Prostate gland (tissue), 2 donors: ENCODE measurements at regions not wholly inside any gene's neighbourhood (a gene's known extent, or its start where the extent isn't known, plus 50 kb on each side); places are given as distances from the start of the nearest gene placed in this dataset.

Experiments
- CTCF ChIP-seq, 4 experiments: fragments of 200-600 bp in 2 of 4; fragments of 450-650 bp in 2 of 4; sonication (generic) in 2 of 4; IDR thresholded peaks; 1 replicate in 3 of 4; 2 replicates in 1 of 4; pipeline ENCODE4 v1.5.1; 2016 to 2019; ENCODE audit warnings: antibody characterized with exemption in 4 of 4, mild to moderate bottlenecking in 2 of 4, moderate library complexity in 2 of 4
- POLR2A ChIP-seq: fragments of 450-650 bp; IDR thresholded peaks from one replicate; pipeline ENCODE4 v1.6.1; 2016; ENCODE audit warnings: antibody characterized with exemption, mild to moderate bottlenecking
- POLR2AphosphoS5 ChIP-seq: sonication (generic); formaldehyde crosslinking; IDR thresholded peaks from one replicate; pipeline ENCODE4 v1.6.1; 2017; ENCODE audit warnings: antibody characterized with exemption

GRCh38 chr6:91691449-91691848, 1104.6 kb upstream of the MAP3K7 start:
- no peak for TF ChIP-seq CTCF (IDR thresholded peaks at IDR 0.05)
- TF ChIP-seq POLR2A: no peak
- no peak for TF ChIP-seq POLR2AphosphoS5
